ENCODE measurements at regions not wholly inside any gene's neighbourhood (a gene's known extent, or its start where the extent isn't known, plus 50 kb on each side); places are given as distances from the start of the nearest gene placed in this dataset.

DNA sequence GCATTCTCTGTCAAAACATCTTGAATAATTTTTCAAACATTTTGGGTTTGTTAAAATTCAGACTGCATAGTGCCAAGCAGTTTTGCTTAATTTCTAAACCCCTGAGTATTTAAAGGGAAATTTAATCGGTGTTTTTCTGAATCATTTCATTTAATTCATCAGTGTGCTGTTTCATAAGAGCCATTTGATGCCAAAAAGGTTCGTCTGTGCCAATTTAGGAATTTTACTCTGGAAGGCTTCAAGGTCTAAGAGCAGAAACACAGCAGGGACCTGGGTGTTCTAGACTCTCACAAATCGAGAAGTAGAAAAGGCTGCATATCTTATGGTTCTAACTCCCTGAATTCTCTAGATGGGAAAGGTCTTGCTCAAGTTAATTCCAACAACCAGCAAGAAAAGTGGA is 311.9 kb upstream of the NT5C1B start:
- BruUV-seq (replicated peaks): no TSS peak
- Histone ChIP-seq H2BK120ac (ENCODE audit: low read depth, low read length) (no peak overlapping the region), H3K4me2 (ENCODE audit: low read depth, low read length) (no peak overlapping the region), H3K18ac (ENCODE audit: low read depth, low read length) (no peak overlapping the region), H4K91ac (ENCODE audit: insufficient read depth, low read depth, low read length) (no peak overlapping the region), H3K14ac (replicated peaks; ENCODE audit: low read depth, low read length) (no peak overlapping the region), H3K4ac (ENCODE audit: low read depth, low read length) (no peak overlapping the region), H2BK5ac (ENCODE audit: low read depth, low read length, poor library complexity, severe bottlenecking) (no peak overlapping the region), H3K56ac (ENCODE audit: extremely low read depth, insufficient read depth, low read length) (no peak overlapping the region), H3K4me1 (ENCODE audit: control insufficient read depth, insufficient read depth, low read length) (peaks cover 6% of the 10 kb centered on the region), H3K9me1 (ENCODE audit: insufficient read depth, low read length) (peaks cover 5% of the 10 kb centered on the region; the same call in 1 of the 2 replicates), H4K8ac (ENCODE audit: low read depth in 2 of 2, low read length in 2 of 2) (no peak overlapping the region), H2BK15ac (ENCODE audit: low read depth, low read length) (no peak overlapping the region; the same call in 2 of the 3 replicates), H3K79me1 (ENCODE audit: low read depth in 1 of 2, low read length in 2 of 2) (no peaks in the 10 kb centered on the region), H2AK9ac (replicated peaks; ENCODE audit: low read depth, low read length, poor library complexity) (no peak overlapping the region), H3K9me3 (ENCODE audit: control insufficient read depth, insufficient read depth, low read length) (peaks cover 4% of the 10 kb centered on the region; the same call in 1 of the 2 replicates), H4K20me1 (ENCODE audit: insufficient read depth, low read length) (no peaks in the 10 kb centered on the region), H2AK5ac (ENCODE audit: low read depth, low read length) (no peak overlapping the region), H2AFZ (replicated peaks; ENCODE audit: low read length, poor library complexity) (no peak overlapping the region), H4K5ac (ENCODE audit: low read depth, low read length) (no peak overlapping the region), H3K36me3 (ENCODE audit: control insufficient read depth, insufficient read depth, low read length) (no peaks in the 10 kb centered on the region), H3K23ac (ENCODE audit: low read depth, low read length) (no peak overlapping the region), H3K27ac (ENCODE audit: insufficient read depth, low read length) (no peak overlapping the region), H3K4me3 (ENCODE audit: insufficient read depth, low read depth, low read length) (no peak overlapping the region), H2BK20ac (ENCODE audit: low read depth, low read length) (0 out of 2 replicates have a peak overlapping the region, but pooled peaks have one; percentile 30), H3K27me3 (ENCODE audit: control insufficient read depth, insufficient read depth, low read length) (no peaks in the 10 kb centered on the region), H3K9ac (ENCODE audit: low read depth, low read length) (no peak overlapping the region)
- no peak for ATAC-seq (ENCODE audit: low read depth)
- dilution Hi-C loops (cut with HindIII; ENCODE audit: low sequenced_read_pairs, unreplicated experiment) (no loop called here), in situ Hi-C loops (cut with MboI; ENCODE audit: low sequenced_read_pairs) (no loop called here), intact Hi-C loops (cut with micrococcal nuclease) (no loop called here)
- no peak for TF ChIP-seq RCOR1 (IDR thresholded peaks at IDR 0.05; ENCODE audit: insufficient replicate concordance, low read length)
- no peak for TF ChIP-seq FOS (IDR thresholded peaks at IDR 0.05; ENCODE audit: low read depth, low read length)
- no peak for TF ChIP-seq RAD21 (IDR thresholded peaks at IDR 0.05; ENCODE audit: low read length)
- no peak for TF ChIP-seq SMC3 (IDR thresholded peaks at IDR 0.05; ENCODE audit: low read depth, low read length)
- DNase-seq: no peak
- WGBS, 2 experiments (ENCODE audit: extremely low coverage in 2 of 2, insufficient read length in 1 of 2): 40% methylated on average over 1 of the region's 3 CpGs; no CpG with 5 or more reads in 1 of the 2 experiments
- ChIA-PET POLR2A (ENCODE audit: unreplicated experiment) (no interaction called here), CTCF (interaction anchor here (0.7 to 1.1 kb wide), 2 partner anchors 17 to 86 kb away, joined by 3 to 5 read pairs; no protein-coding TSS in a partner anchor)

All from IMR-90 (cell line).